Endothelial cell of umbilical vein (primary cell): ENCODE measurements at regions not wholly inside any gene's neighbourhood (a gene's known extent, or its start where the extent isn't known, plus 50 kb on each side); places are given as distances from the start of the nearest gene placed in this dataset.

Source experiments
- BruUV-seq: library from RNA; stranded (reverse); fragments of 400-500 nt; replicated peaks from 2 replicates; lab custom pipeline; 2021; lab: Mats Ljungman, UMichigan
- CTCF ChIA-PET: fragments of 300-600, 350-600 bp; sonication (Branson Sonifier 250); formaldehyde crosslinking; loops from one replicate; lab custom pipeline; 2021; ENCODE audit warnings: antibody characterized with exemption, inconsistent platforms; lab: Charles Lee
- POLR2A ChIA-PET: fragments of 300-600, 350-600 bp; sonication (Branson Sonifier 250); formaldehyde crosslinking; loops from one replicate; lab custom pipeline; 2021; ENCODE audit warnings: antibody characterized with exemption, inconsistent platforms; lab: Charles Lee
- DNase-seq: peaks from one replicate; pipeline ENCODE4 v3.0.0-alpha.2; 2011; ENCODE audit warnings: low read depth, low spot score
- FAIRE-seq: peaks from 2 replicates; lab custom pipeline; 2011; peaks lifted over from hg19 to GRCh38; lab: Jason Lieb, UNC
- H2AFZ ChIP-seq: 2 replicates; pipeline ENCODE4 v1.6.0; 2012; ENCODE audit warnings: low read depth, low read length, control low read depth, inconsistent platforms
- H3K27ac ChIP-seq: 2 replicates; pipeline ENCODE4 v1.5.1; 2011; ENCODE audit warnings: low read depth, mild to moderate bottlenecking, control low read depth, low read length, moderate library complexity; ENCODE audit not compliant: insufficient read depth
- H3K27me3 ChIP-seq, 2 experiments: 2 replicates each; pipeline versions ENCODE4 v1.6.0 to v1.6.1; 2011; ENCODE audit warnings: low read length in 2 of 2, mixed read lengths in 1 of 2; ENCODE audit not compliant: control insufficient read depth in 2 of 2, insufficient read depth in 2 of 2
- H3K36me3 ChIP-seq, 2 experiments: 2 replicates in 1 of 2; 3 replicates in 1 of 2; pipeline ENCODE4 v1.5.1; 2011; ENCODE audit warnings: low read length in 2 of 2, mild to moderate bottlenecking in 1 of 2, moderate library complexity in 1 of 2; ENCODE audit not compliant: control insufficient read depth in 2 of 2, insufficient read depth in 2 of 2; ENCODE audit errors: extremely low read depth in 1 of 2
- H3K4me1 ChIP-seq: 3 replicates; pipeline ENCODE4 v1.5.1; 2011; ENCODE audit warnings: mild to moderate bottlenecking, low read length; ENCODE audit not compliant: control insufficient read depth, insufficient read depth; ENCODE audit errors: extremely low read depth
- H3K4me2 ChIP-seq: 2 replicates; pipeline ENCODE4 v1.6.1; 2011; ENCODE audit warnings: low read length, control low read depth, mixed read lengths; ENCODE audit not compliant: insufficient read depth
- H3K4me3 ChIP-seq, 3 experiments: fragments of 200-600 bp in 1 of 3; sonication (generic), shearing (Covaris generic) in 1 of 3; replicated peaks in 1 of 3; 2 replicates each; pipeline ENCODE4 v1.5.1; 2011 to 2016; ENCODE audit warnings: control low read depth in 3 of 3, low read length in 3 of 3, mild to moderate bottlenecking in 2 of 3, inconsistent platforms in 1 of 3, low read depth in 1 of 3, moderate library complexity in 1 of 3; ENCODE audit not compliant: insufficient read depth in 1 of 3
- H3K79me2 ChIP-seq: 2 replicates; pipeline ENCODE4 v1.6.0; 2012; ENCODE audit warnings: low read length, inconsistent platforms; ENCODE audit not compliant: control insufficient read depth, insufficient read depth
- H3K9ac ChIP-seq: replicated peaks from 2 replicates; pipeline ENCODE3; 2011; ENCODE audit warnings: low read length, control low read depth; ENCODE audit not compliant: insufficient read depth; ENCODE audit errors: extremely low read depth
- H3K9me1 ChIP-seq: replicated peaks from 3 replicates; pipeline ENCODE4 v1.6.0; 2011; ENCODE audit warnings: mild to moderate bottlenecking, low read length; ENCODE audit not compliant: control insufficient read depth, insufficient read depth; ENCODE audit errors: extremely low read depth
- H3K9me3 ChIP-seq: replicated peaks from 2 replicates; pipeline ENCODE4 v1.5.1; 2012; ENCODE audit warnings: low read length, inconsistent platforms; ENCODE audit not compliant: control insufficient read depth, insufficient read depth
- H4K20me1 ChIP-seq: replicated peaks from 2 replicates; pipeline ENCODE3; 2011; ENCODE audit warnings: mild to moderate bottlenecking, low read length; ENCODE audit not compliant: control insufficient read depth, insufficient read depth; ENCODE audit errors: extremely low read depth
- CTCF ChIP-seq, 2 donors: IDR thresholded peaks; 1 replicate in 1 of 2; 2 replicates in 1 of 2; pipeline ENCODE4 v1.5.1; 2011; ENCODE audit warnings: low read length in 2 of 2, mild to moderate bottlenecking in 2 of 2, moderate library complexity in 2 of 2, control low read depth in 1 of 2, inconsistent platforms in 1 of 2, low read depth in 1 of 2; ENCODE audit not compliant: insufficient read depth in 1 of 2; ENCODE audit errors: extremely low read depth in 1 of 2
- EZH2 ChIP-seq: IDR thresholded peaks from 2 replicates; pipeline ENCODE4 v1.6.1; 2012; ENCODE audit warnings: borderline replicate concordance, low read depth, mild to moderate bottlenecking, moderate library complexity, low read length, inconsistent platforms; ENCODE audit not compliant: severe bottlenecking
- FOS ChIP-seq: IDR thresholded peaks from 2 replicates; pipeline ENCODE4 v1.6.1; 2011; ENCODE audit warnings: mild to moderate bottlenecking, low read length, moderate library complexity, borderline replicate concordance; ENCODE audit not compliant: insufficient read depth
- GATA2 ChIP-seq: IDR thresholded peaks from 2 replicates; pipeline ENCODE4 v1.7.0; 2011; ENCODE audit warnings: low read depth, mild to moderate bottlenecking, moderate library complexity, mixed read lengths, low read length; ENCODE audit not compliant: insufficient read length, insufficient read depth
- JUN ChIP-seq: IDR thresholded peaks from 2 replicates; pipeline ENCODE4 v1.6.1; 2011; ENCODE audit warnings: borderline replicate concordance, low read depth; ENCODE audit not compliant: insufficient read length, insufficient read depth
- MAX ChIP-seq: IDR thresholded peaks from 2 replicates; pipeline ENCODE4 v1.6.1; 2011; ENCODE audit not compliant: insufficient read depth, insufficient read length
- MYC ChIP-seq: IDR thresholded peaks from one replicate; pipeline ENCODE4 v1.6.1; 2011; ENCODE audit warnings: mild to moderate bottlenecking, low read depth, low read length
- POLR2A ChIP-seq: IDR thresholded peaks from 2 replicates; pipeline ENCODE4 v1.6.1; 2012; ENCODE audit warnings: low read depth, mild to moderate bottlenecking, control low read depth, low read length
- POLR2AphosphoS5 ChIP-seq: IDR thresholded peaks from 2 replicates; pipeline ENCODE4 v1.6.1; 2012; ENCODE audit warnings: low read depth, mild to moderate bottlenecking, control low read depth, low read length, moderate library complexity; ENCODE audit not compliant: insufficient read depth
- dilution Hi-C: fragments of 300-500 bp; cut with MboI; formaldehyde crosslinking; loops from one replicate; pipeline ENCODE4 v1.15.0; 2019; ENCODE audit warnings: low sequenced_read_pairs; ENCODE audit not compliant: extremely low pct_ligation_motif_present
- intact Hi-C: fragments of 100-400 bp; cut with micrococcal nuclease; formaldehyde crosslinking; loops from one replicate; pipeline ENCODE4 v1.10.0; 2022

- no peaks in the 10 kb centered on the region for H3K9me3 ChIP-seq
- H3K9me1 ChIP-seq: no peaks in the 10 kb centered on the region
- no peak overlapping the region for H3K9ac ChIP-seq
- intact Hi-C loops (no loop called here), dilution Hi-C loops (no loop called here)
- no peaks in the 10 kb centered on the region for H3K36me3 ChIP-seq
- CTCF ChIA-PET: no interaction called here
- no peaks in the 10 kb centered on the region for H3K4me1 ChIP-seq
- no peaks in the 10 kb centered on the region for H4K20me1 ChIP-seq
- no peaks in the 10 kb centered on the region for H3K79me2 ChIP-seq
- no peak overlapping the region for H2AFZ ChIP-seq
- H3K27me3 ChIP-seq: no peaks in the 10 kb centered on the region
- H3K27ac ChIP-seq: no peak overlapping the region
- TF ChIP-seq EZH2: no peak
- no peak for TF ChIP-seq GATA2
- TF ChIP-seq MYC: no peak
- no peak for TF ChIP-seq FOS
- no peak for TF ChIP-seq JUN
- TF ChIP-seq CTCF (IDR thresholded peaks at IDR 0.05; ENCODE audit: extremely low read depth in 1 of 2, insufficient read depth in 1 of 2, low read depth in 1 of 2, low read length in 2 of 2): no peak
- TF ChIP-seq MAX: no peak
- TF ChIP-seq POLR2AphosphoS5: no peak
- no peak for TF ChIP-seq POLR2A
- H3K4me3 ChIP-seq: no peak overlapping the region
- no TSS peak for BruUV-seq
- H3K4me2 ChIP-seq: no peak overlapping the region
- POLR2A ChIA-PET: no interaction called here
- FAIRE-seq: no peak
- no peak for DNase-seq
These were observed 67.5 kb upstream of the C14orf180 start for GRCh38 chr14:104512061-104512460.
